ENCODE measurements at regions not wholly inside any gene's neighbourhood (a gene's known extent, or its start where the extent isn't known, plus 50 kb on each side); places are given as distances from the start of the nearest gene placed in this dataset.

DNA sequence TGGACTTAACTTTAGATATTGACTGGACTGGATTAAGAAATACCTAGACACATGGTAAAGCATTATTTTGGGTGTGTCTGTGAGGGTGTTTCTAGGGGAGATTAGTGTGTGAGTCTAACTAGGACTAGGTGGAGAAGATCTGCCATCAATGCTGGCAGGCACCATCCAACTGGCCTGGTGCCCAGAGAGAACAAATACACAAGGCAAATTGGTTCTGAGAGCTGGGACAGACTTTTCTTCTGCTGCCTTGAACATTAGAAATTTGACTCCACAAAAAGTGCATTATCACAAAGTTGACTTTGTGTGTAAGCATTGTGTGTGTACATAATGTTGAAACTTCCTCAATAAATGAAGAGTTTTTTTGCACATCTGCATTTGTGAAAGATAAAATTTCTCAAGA lies 522.1 kb downstream of the SUCLA2 start:
- Histone ChIP-seq H4K5ac (ENCODE audit: low read depth, low read length) (no peak overlapping the region), H3K4me1 (ENCODE audit: control insufficient read depth, insufficient read depth, low read length) (peaks cover 5% of the 10 kb centered on the region; the same call in 1 of the 2 replicates), H3K23ac (ENCODE audit: low read depth, low read length) (no peak overlapping the region), H3K18ac (ENCODE audit: low read depth, low read length) (peak overlapping the region; percentile 54; the same call in 1 of the 2 replicates), H3K79me1 (ENCODE audit: low read depth in 1 of 2, low read length in 2 of 2) (no peaks in the 10 kb centered on the region), H3K4me3 (ENCODE audit: insufficient read depth, low read depth, low read length) (no peak overlapping the region), H3K9me3 (ENCODE audit: control insufficient read depth, insufficient read depth, low read length) (no peaks in the 10 kb centered on the region), H2AK5ac (ENCODE audit: low read depth, low read length) (peak overlapping the region; percentile 89), H3K56ac (ENCODE audit: extremely low read depth, insufficient read depth, low read length) (no peak overlapping the region), H2AK9ac (replicated peaks; ENCODE audit: low read depth, low read length, poor library complexity) (no peak overlapping the region), H3K36me3 (ENCODE audit: control insufficient read depth, insufficient read depth, low read length) (no peaks in the 10 kb centered on the region), H3K27ac (ENCODE audit: insufficient read depth, low read length) (no peak overlapping the region), H3K4me2 (ENCODE audit: low read depth, low read length) (no peak overlapping the region), H3K14ac (replicated peaks; ENCODE audit: low read depth, low read length) (peak overlapping the region; percentile 20), H4K20me1 (ENCODE audit: insufficient read depth, low read length) (no peaks in the 10 kb centered on the region), H3K4ac (ENCODE audit: low read depth, low read length) (peak overlapping the region; percentile 38), H2BK5ac (ENCODE audit: low read depth, low read length, poor library complexity, severe bottlenecking) (peak overlapping the region; percentile 99), H4K91ac (ENCODE audit: insufficient read depth, low read depth, low read length) (peak overlapping the region; percentile 45), H4K8ac (ENCODE audit: low read depth in 2 of 2, low read length in 2 of 2) (peak overlapping the region; percentile 40 to 67), H2BK15ac (ENCODE audit: low read depth, low read length) (peak overlapping the region; percentile 83), H2BK120ac (ENCODE audit: low read depth, low read length) (peak overlapping the region; percentile 96), H3K27me3 (ENCODE audit: control insufficient read depth, insufficient read depth, low read length) (no peaks in the 10 kb centered on the region), H3K9me1 (ENCODE audit: insufficient read depth, low read length) (peaks cover 1% of the 10 kb centered on the region; the same call in 1 of the 2 replicates), H2BK20ac (ENCODE audit: low read depth, low read length) (peak overlapping the region; percentile 57; the same call in 1 of the 2 replicates), H2AFZ (replicated peaks; ENCODE audit: low read length, poor library complexity) (no peak overlapping the region), H3K9ac (ENCODE audit: low read depth, low read length) (no peak overlapping the region)
- CTCF ChIA-PET = no interaction called here
- intact Hi-C loops (cut with micrococcal nuclease) (no loop called here), dilution Hi-C loops (cut with HindIII; ENCODE audit: low sequenced_read_pairs, unreplicated experiment) (no loop called here), in situ Hi-C loops (cut with MboI; ENCODE audit: low sequenced_read_pairs) (no loop called here)
- no TSS peak for BruUV-seq (replicated peaks)
- no peak for ATAC-seq (ENCODE audit: low read depth)
- no peak for DNase-seq
- POLR2A ChIA-PET (ENCODE audit: unreplicated experiment) = no interaction called here
- TF ChIP-seq NFE2L2 (IDR thresholded peaks at IDR 0.05; ENCODE audit: low read depth, low read length) (no peak), CHD1 (IDR thresholded peaks at IDR 0.05; ENCODE audit: low read depth, low read length) (no peak), SMC3 (IDR thresholded peaks at IDR 0.05; ENCODE audit: low read depth, low read length) (no peak), RFX5 (IDR thresholded peaks at IDR 0.05; ENCODE audit: low read depth, low read length) (no peak)
